CD14-positive monocyte (primary cell): ENCODE measurements at regions not wholly inside any gene's neighbourhood (a gene's known extent, or its start where the extent isn't known, plus 50 kb on each side); places are given as distances from the start of the nearest gene placed in this dataset.
"Not testable (repeated sequence)": the region's sequence is repeated elsewhere in the genome, so short reads cannot be mapped to it uniquely, and the experiment has no call there.

ENCODE experiments used
- DNase-seq, 3 donors: peaks; one replicate each; pipeline ENCODE4 v3.0.0-alpha.2; 2011 to 2022
- H2AFZ ChIP-seq: 2 replicates; pipeline ENCODE4 v1.6.0; 2012; ENCODE audit warnings: mild to moderate bottlenecking, low read depth, low read length, inconsistent platforms; ENCODE audit not compliant: insufficient read depth, poor library complexity, severe bottlenecking
- H3K27ac ChIP-seq, 2 donors: 1 replicate in 1 of 2; 2 replicates in 1 of 2; pipeline ENCODE4 v1.5.1; 2012 to 2013; ENCODE audit warnings: low read length in 2 of 2, control low read depth in 1 of 2, inconsistent platforms in 1 of 2, low read depth in 1 of 2, mild to moderate bottlenecking in 1 of 2
- H3K27me3 ChIP-seq, 2 donors: one replicate each; pipeline versions ENCODE4 v1.6.0 to v1.6.1; 2011 to 2013; ENCODE audit warnings: low read length in 2 of 2; ENCODE audit not compliant: control insufficient read depth in 2 of 2, insufficient read depth in 2 of 2
- H3K36me3 ChIP-seq, 2 donors: replicated peaks in 1 of 2; 1 replicate in 1 of 2; 2 replicates in 1 of 2; pipeline versions ENCODE4 v1.5.1 to v1.6.1; 2012 to 2013; ENCODE audit warnings: low read length in 2 of 2, control low read depth in 1 of 2, inconsistent platforms in 1 of 2, mild to moderate bottlenecking in 1 of 2; ENCODE audit not compliant: insufficient read depth in 2 of 2, control insufficient read depth in 1 of 2
- H3K4me1 ChIP-seq, 2 donors: 1 replicate in 1 of 2; 2 replicates in 1 of 2; pipeline versions ENCODE4 v1.5.1 to v1.6.1; 2012 to 2013; ENCODE audit warnings: low read length in 2 of 2, control low read depth in 1 of 2, inconsistent platforms in 1 of 2, mild to moderate bottlenecking in 1 of 2, moderate library complexity in 1 of 2; ENCODE audit not compliant: insufficient read depth in 2 of 2, control insufficient read depth in 1 of 2
- H3K4me2 ChIP-seq: replicated peaks from 2 replicates; pipeline ENCODE3; 2012; ENCODE audit warnings: low read length, moderate library complexity, mild to moderate bottlenecking; ENCODE audit not compliant: poor library complexity, severe bottlenecking; ENCODE audit errors: extremely low read depth
- H3K4me3 ChIP-seq, 3 experiments: fragments of 200-600 bp in 1 of 3; sonication (generic) in 1 of 3; replicated peaks in 1 of 3; 1 replicate in 2 of 3; 2 replicates in 1 of 3; pipeline ENCODE4 v1.5.1; 2011 to 2013; ENCODE audit warnings: low read length in 3 of 3, mild to moderate bottlenecking in 3 of 3, control low read depth in 2 of 3, low read depth in 2 of 3, inconsistent platforms in 1 of 3, moderate library complexity in 1 of 3
- H3K79me2 ChIP-seq: 2 replicates; pipeline ENCODE4 v1.6.0; 2012; ENCODE audit warnings: mild to moderate bottlenecking, control low read depth, inconsistent platforms, low read length, moderate library complexity; ENCODE audit not compliant: insufficient read depth
- H3K9ac ChIP-seq: 2 replicates; pipeline ENCODE4 v1.6.0; 2017; ENCODE audit warnings: low read length, mild to moderate bottlenecking; ENCODE audit not compliant: insufficient read depth, poor library complexity, severe bottlenecking
- H3K9me3 ChIP-seq, 2 donors: replicated peaks in 1 of 2; 1 replicate in 1 of 2; 2 replicates in 1 of 2; pipeline versions ENCODE4 v1.5.1 to v1.6.1; 2012 to 2013; ENCODE audit warnings: low read length in 2 of 2, control low read depth in 1 of 2; ENCODE audit not compliant: control insufficient read depth in 1 of 2, insufficient read depth in 1 of 2
- H4K20me1 ChIP-seq: 2 replicates; pipeline ENCODE4 v1.6.0; 2012; ENCODE audit warnings: mild to moderate bottlenecking, low read length, control low read depth, moderate library complexity; ENCODE audit not compliant: insufficient read depth
- H3K27ac Mint-ChIP-seq, 7 donors: one replicate each; pipeline ENCODE4 v1.8.0; 2020; ENCODE audit warnings: mild to moderate bottlenecking in 7 of 7, mixed read lengths in 7 of 7, moderate library complexity in 6 of 7, inconsistent platforms in 2 of 7
- H3K27me3 Mint-ChIP-seq, 3 donors: one replicate each; pipeline ENCODE4 v1.8.0; 2021 to 2022; ENCODE audit warnings: low read depth in 3 of 3, mild to moderate bottlenecking in 3 of 3, mixed read lengths in 3 of 3, moderate library complexity in 3 of 3, inconsistent platforms in 1 of 3
- H3K36me3 Mint-ChIP-seq, 2 donors: one replicate each; pipeline ENCODE4 v1.8.0; 2020; ENCODE audit warnings: mixed read lengths in 2 of 2, inconsistent platforms in 1 of 2, mild to moderate bottlenecking in 1 of 2
- H3K4me1 Mint-ChIP-seq: one replicate; pipeline ENCODE4 v1.8.0; 2020; ENCODE audit warnings: mild to moderate bottlenecking, mixed read lengths
- H3K4me3 Mint-ChIP-seq, 2 donors: one replicate each; pipeline ENCODE4 v1.8.0; 2020; ENCODE audit warnings: mild to moderate bottlenecking in 2 of 2, mixed read lengths in 2 of 2, moderate library complexity in 1 of 2
- H3K9me3 Mint-ChIP-seq, 7 donors: one replicate each; pipeline ENCODE4 v1.8.0; 2020 to 2022; ENCODE audit warnings: mixed read lengths in 7 of 7, mild to moderate bottlenecking in 6 of 7, moderate library complexity in 6 of 7, inconsistent platforms in 2 of 7
- CTCF ChIP-seq: fragments of 200-600 bp; IDR thresholded peaks from one replicate; pipeline ENCODE4 v1.8.0; 2022; ENCODE audit warnings: antibody characterized with exemption, mild to moderate bottlenecking
- WGBS: methylation state at CpG from one replicate; pipeline ENCODE4 v1.1.5; 2013; ENCODE audit warnings: missing lambda C conversion rate; ENCODE audit not compliant: insufficient coverage; 5-methylcytosine and 5-hydroxymethylcytosine counted together
- intact Hi-C, 2 donors: fragments of 100-400 bp; cut with micrococcal nuclease; formaldehyde crosslinking; loops; one replicate each; pipeline versions ENCODE4 v1.15.0 to v1.15.1; 2023

- Histone ChIP-seq H3K36me3 (no peaks in the 10 kb centered on the region), H3K27me3 (no peaks in the 10 kb centered on the region), H3K9me3 (peaks cover 0 to 16% of the 10 kb centered on the region in 2 donors), H3K4me2 (no peak overlapping the region), H2AFZ (no peak overlapping the region), H3K4me3 (no peak overlapping the region), H3K4me1 (peaks cover 3 to 10% of the 10 kb centered on the region in 2 donors), H4K20me1 (no peaks in the 10 kb centered on the region), H3K79me2 (no peaks in the 10 kb centered on the region), H3K27ac (no peak overlapping the region), H3K9ac (no peak overlapping the region)
- no peak for DNase-seq
- Mint-ChIP-seq H3K36me3 (no peaks in the 10 kb centered on the region), H3K4me3 (no peak overlapping the region), H3K9me3 (peaks cover 2 to 18% (median 11%) of the 10 kb centered on the region in 7 donors), H3K27me3 (peaks cover 0 to 3% (median 0%) of the 10 kb centered on the region in 3 donors), H3K4me1 (peaks cover 12% of the 10 kb centered on the region), H3K27ac (no peak overlapping the region)
- 91% methylated on average over 22 of the region's 25 CpGs for WGBS
- TF ChIP-seq CTCF: no peak
- intact Hi-C loops: no loop called here
Measured at GRCh38 chr4:159420162-159421057, 317.5 kb downstream of the RAPGEF2 start.

- H3K27ac ChIP-seq, H3K9ac ChIP-seq, H3K4me2 ChIP-seq, H3K27me3 Mint-ChIP-seq, H3K36me3 Mint-ChIP-seq, DNase-seq, H3K4me3 Mint-ChIP-seq, H3K79me2 ChIP-seq, H3K27me3 ChIP-seq, H4K20me1 ChIP-seq, H2AFZ ChIP-seq, intact Hi-C loops, H3K36me3 ChIP-seq: not testable (repeated sequence)
- 94% methylated on average over 5 of the region's 5 CpGs for WGBS
- peaks cover 2 to 16% (median 8%) of the 10 kb centered on the region in 7 donors for H3K9me3 Mint-ChIP-seq
- H3K27ac Mint-ChIP-seq: peak overlapping the region in 2 of 7 donors; percentile 23 to 41
- Histone ChIP-seq H3K4me1 (peaks cover 3 to 10% of the 10 kb centered on the region in 2 donors), H3K4me3 (peak overlapping the region in 1 of 3 experiments; percentile 19), H3K9me3 (peaks cover 0 to 13% of the 10 kb centered on the region in 2 donors)
- peaks cover 12% of the 10 kb centered on the region for H3K4me1 Mint-ChIP-seq
Measured at GRCh38 chr4:159421058-159421419, 318.2 kb downstream of the RAPGEF2 start.
